ENCODE measurements at regions not wholly inside any gene's neighbourhood (a gene's known extent, or its start where the extent isn't known, plus 50 kb on each side); places are given as distances from the start of the nearest gene placed in this dataset.

- DNase-seq (ENCODE audit: low read depth) = peak; percentile 99
These were observed 61.1 kb upstream of the CD44 start for GRCh38 chr11:35077709-35078469.

GRCh38 chr11:35078470-35078735 lies 60.6 kb upstream of the CD44 start:
- no peak for DNase-seq (ENCODE audit: low read depth)

- DNase-seq (ENCODE audit: low read depth) = no peak
These were observed 59.4 kb upstream of the CD44 start for GRCh38 chr11:35079611-35080010.

GRCh38 chr11:35082321-35083180 lies 56.4 kb upstream of the CD44 start:
- DNase-seq (ENCODE audit: low read depth) = peak; percentile 78

GRCh38 chr11:35083181-35083430 lies 55.9 kb upstream of the CD44 start:
- DNase-seq (ENCODE audit: low read depth) = no peak

- peak; percentile 41 for DNase-seq (ENCODE audit: low read depth)
These were observed 55.3 kb upstream of the CD44 start for GRCh38 chr11:35083431-35084238.

GRCh38 chr11:35084817-35085440 lies 54.0 kb upstream of the CD44 start:
- DNase-seq (ENCODE audit: low read depth) = no peak

GRCh38 chr11:35085531-35086165 lies 53.3 kb upstream of the CD44 start:
- no peak for DNase-seq (ENCODE audit: low read depth)

- DNase-seq (ENCODE audit: low read depth) = peak; percentile 44
These were observed 51.3 kb upstream of the CD44 start for GRCh38 chr11:35087648-35088047.

GRCh38 chr11:35088226-35088625 lies 50.7 kb upstream of the CD44 start:
- DNase-seq (ENCODE audit: low read depth) = peak; percentile 74

- peak; percentile 69 for DNase-seq (ENCODE audit: low read depth)
These were observed 50.3 kb upstream of the CD44 start for GRCh38 chr11:35088676-35089075.

Data from renal cortical epithelial cell (primary cell).